ENCODE measurements at regions not wholly inside any gene's neighbourhood (a gene's known extent, or its start where the extent isn't known, plus 50 kb on each side); places are given as distances from the start of the nearest gene placed in this dataset.

GRCh38 chr4:186912606-186913005 is 188.9 kb upstream of the FAT1 start:
- H3K36me3 ChIP-seq (ENCODE audit: insufficient read depth, low read length), result no peaks in the 10 kb centered on the region
- H3K27me3 Mint-ChIP-seq, result no peaks in the 10 kb centered on the region
- H3K27ac ChIP-seq (ENCODE audit: low read depth in 1 of 2, low read length in 2 of 2), result no peak overlapping the region
- CTCF ChIA-PET, result no interaction called here
- ATAC-seq (ENCODE audit: poor library complexity), result no peak
- no peak overlapping the region for H3K4me3 Mint-ChIP-seq
- H3K9me3 Mint-ChIP-seq, result peaks cover 4% of the 10 kb centered on the region
- no peak overlapping the region for H3K27ac Mint-ChIP-seq
- no peak for DNase-seq
- no peak for TF ChIP-seq CTCF (IDR thresholded peaks at IDR 0.05)
- no peaks in the 10 kb centered on the region for H3K9me3 ChIP-seq (ENCODE audit: control insufficient read depth in 1 of 2, insufficient read depth in 1 of 2, low read length in 2 of 2)
- H3K27me3 ChIP-seq (ENCODE audit: control insufficient read depth in 1 of 2, insufficient read depth in 2 of 2, low read length in 2 of 2), result no peaks in the 10 kb centered on the region
- intact Hi-C loops (cut with DNase I, micrococcal nuclease), result no loop called here
- H3K4me1 ChIP-seq (ENCODE audit: insufficient read depth, low read length), result no peaks in the 10 kb centered on the region
- no peaks in the 10 kb centered on the region for H3K36me3 Mint-ChIP-seq (ENCODE audit: low read depth)
- no peaks in the 10 kb centered on the region for H3K4me1 Mint-ChIP-seq (ENCODE audit: low read depth)
- POLR2A ChIA-PET, result no interaction called here
- H3K4me3 ChIP-seq (ENCODE audit: low read length), result no peak overlapping the region

GRCh38 chr4:186915816-186916215 is 192.2 kb upstream of the FAT1 start:
- ChIA-PET POLR2A (no interaction called here), CTCF (no interaction called here)
- no peaks in the 10 kb centered on the region for H3K27me3 ChIP-seq (ENCODE audit: control insufficient read depth in 1 of 2, insufficient read depth in 2 of 2, low read length in 2 of 2)
- peaks cover 0 to 10% of the 10 kb centered on the region in 2 experiments for H3K9me3 ChIP-seq (ENCODE audit: control insufficient read depth in 1 of 2, insufficient read depth in 1 of 2, low read length in 2 of 2)
- no peak overlapping the region for H3K27ac Mint-ChIP-seq
- no peak overlapping the region for H3K4me3 Mint-ChIP-seq
- ATAC-seq (ENCODE audit: poor library complexity), result no peak
- intact Hi-C loops (cut with DNase I, micrococcal nuclease), result no loop called here
- TF ChIP-seq CTCF (IDR thresholded peaks at IDR 0.05), result no peak
- no peaks in the 10 kb centered on the region for H3K4me1 ChIP-seq (ENCODE audit: insufficient read depth, low read length)
- peaks cover 9% of the 10 kb centered on the region for H3K9me3 Mint-ChIP-seq
- no peak overlapping the region for H3K4me3 ChIP-seq (ENCODE audit: low read length)
- no peaks in the 10 kb centered on the region for H3K4me1 Mint-ChIP-seq (ENCODE audit: low read depth)
- DNase-seq, result no peak
- no peaks in the 10 kb centered on the region for H3K27me3 Mint-ChIP-seq
- no peak overlapping the region for H3K27ac ChIP-seq (ENCODE audit: low read depth in 1 of 2, low read length in 2 of 2)
- H3K36me3 Mint-ChIP-seq (ENCODE audit: low read depth), result no peaks in the 10 kb centered on the region
- H3K36me3 ChIP-seq (ENCODE audit: insufficient read depth, low read length), result no peaks in the 10 kb centered on the region

- no peaks in the 10 kb centered on the region for H3K4me1 Mint-ChIP-seq (ENCODE audit: low read depth)
- POLR2A ChIA-PET, result no interaction called here
- Histone ChIP-seq H3K27me3 (ENCODE audit: control insufficient read depth in 1 of 2, insufficient read depth in 2 of 2, low read length in 2 of 2) (no peaks in the 10 kb centered on the region), H3K4me3 (ENCODE audit: low read length) (no peak overlapping the region), H3K27ac (ENCODE audit: low read depth in 1 of 2, low read length in 2 of 2) (no peak overlapping the region), H3K4me1 (ENCODE audit: insufficient read depth, low read length) (no peaks in the 10 kb centered on the region), H3K9me3 (ENCODE audit: control insufficient read depth in 1 of 2, insufficient read depth in 1 of 2, low read length in 2 of 2) (peaks cover 0 to 10% of the 10 kb centered on the region in 2 experiments), H3K36me3 (ENCODE audit: insufficient read depth, low read length) (no peaks in the 10 kb centered on the region)
- DNase-seq (no peak), ATAC-seq (ENCODE audit: poor library complexity) (no peak)
- intact Hi-C loops (cut with DNase I, micrococcal nuclease), result no loop called here
- CTCF ChIA-PET, result no interaction called here
- H3K9me3 Mint-ChIP-seq, result peaks cover 6% of the 10 kb centered on the region
- H3K4me3 Mint-ChIP-seq, result no peak overlapping the region
- no peaks in the 10 kb centered on the region for H3K27me3 Mint-ChIP-seq
- H3K36me3 Mint-ChIP-seq (ENCODE audit: low read depth), result no peaks in the 10 kb centered on the region
- H3K27ac Mint-ChIP-seq, result no peak overlapping the region
- TF ChIP-seq CTCF (IDR thresholded peaks at IDR 0.05), result no peak
Observed at GRCh38 chr4:186917136-186917535, 193.5 kb upstream of the FAT1 start.
